ENCODE measurements at regions not wholly inside any gene's neighbourhood (a gene's known extent, or its start where the extent isn't known, plus 50 kb on each side); places are given as distances from the start of the nearest gene placed in this dataset.

- no peak for TF ChIP-seq CTCF (IDR thresholded peaks at IDR 0.05)
- no peak for TF ChIP-seq POLR2A (IDR thresholded peaks at IDR 0.05)
- TF ChIP-seq POLR2AphosphoS5 (IDR thresholded peaks at IDR 0.05), result no peak
Observed at GRCh38 chr18:38052879-38053590, 487.4 kb upstream of the CELF4 start.
